DOHH2 (cell line): ENCODE measurements at regions not wholly inside any gene's neighbourhood (a gene's known extent, or its start where the extent isn't known, plus 50 kb on each side); places are given as distances from the start of the nearest gene placed in this dataset.

ENCODE experiments used
- H3F3A ChIP-seq: fragments of 200-600 bp; sonication (generic), shearing (Covaris generic); 2 replicates; pipeline ENCODE4 v1.6.0; 2016; ENCODE audit warnings: antibody characterized with exemption, mild to moderate bottlenecking; ENCODE audit not compliant: control insufficient read depth, insufficient read depth
- H3K27ac ChIP-seq: fragments of 200-600 bp; sonication (generic); 2 replicates; pipeline ENCODE4 v1.5.1; 2014; ENCODE audit warnings: low read depth, mild to moderate bottlenecking, low read length, moderate library complexity
- H3K27me3 ChIP-seq: fragments of 200-600 bp; sonication (generic); 2 replicates; pipeline ENCODE4 v1.6.1; 2014; ENCODE audit warnings: mild to moderate bottlenecking, low read length, mixed read lengths; ENCODE audit not compliant: control insufficient read depth
- H3K36me3 ChIP-seq: fragments of 200-600 bp; sonication (generic); 2 replicates; pipeline ENCODE4 v1.6.1; 2014; ENCODE audit warnings: mild to moderate bottlenecking, low read length, moderate library complexity, mixed read lengths; ENCODE audit not compliant: control insufficient read depth
- H3K4me1 ChIP-seq: fragments of 200-600 bp; sonication (generic); 2 replicates; pipeline ENCODE4 v1.6.1; 2014; ENCODE audit warnings: mild to moderate bottlenecking, low read length, mixed read lengths; ENCODE audit not compliant: control insufficient read depth
- H3K4me2 ChIP-seq: fragments of 200-600 bp; sonication (generic); 2 replicates; pipeline ENCODE4 v1.6.0; 2014; ENCODE audit warnings: mild to moderate bottlenecking, low read length, moderate library complexity
- H3K4me3 ChIP-seq: fragments of 200-600 bp; sonication (generic); 2 replicates; pipeline ENCODE4 v1.5.1; 2014; ENCODE audit warnings: mild to moderate bottlenecking, low read length, mixed read lengths
- H3K79me2 ChIP-seq: fragments of 200-600 bp; sonication (generic); 2 replicates; pipeline ENCODE4 v1.6.1; 2014; ENCODE audit warnings: mild to moderate bottlenecking, low read length, mixed read lengths; ENCODE audit not compliant: control insufficient read depth
- H3K9me2 ChIP-seq: fragments of 200-600 bp; sonication (generic); replicated peaks from 2 replicates; pipeline ENCODE4 v1.6.1; 2014; ENCODE audit warnings: mild to moderate bottlenecking, low read length, mixed read lengths; ENCODE audit not compliant: control insufficient read depth
- H3K9me3 ChIP-seq: fragments of 200-600 bp; sonication (generic); 2 replicates; pipeline ENCODE4 v1.6.1; 2014; ENCODE audit warnings: antibody characterized with exemption, low read length, mixed read lengths; ENCODE audit not compliant: control insufficient read depth, insufficient read depth
- H4K20me1 ChIP-seq: fragments of 200-600 bp; sonication (generic); 2 replicates; pipeline ENCODE4 v1.6.0; 2014; ENCODE audit warnings: low read depth, mild to moderate bottlenecking, antibody characterized with exemption, low read length, moderate library complexity; ENCODE audit not compliant: control insufficient read depth, insufficient read depth
- EZH2phosphoT487 ChIP-seq: fragments of 200-600 bp; sonication (generic); IDR thresholded peaks from 2 replicates; pipeline ENCODE4 v1.6.1; 2017; ENCODE audit warnings: borderline replicate concordance, mild to moderate bottlenecking, antibody characterized with exemption, low read length, moderate library complexity, mixed read lengths
- TF ChIP-seq, protein P1 (sequence below): fragments of 200-600 bp; sonication (generic); IDR thresholded peaks from one replicate; pipeline ENCODE4 v1.5.1; 2014; ENCODE audit warnings: antibody characterized with exemption, mild to moderate bottlenecking, low read depth, low read length; ENCODE audit not compliant: poor library complexity, severe bottlenecking

DNA sequence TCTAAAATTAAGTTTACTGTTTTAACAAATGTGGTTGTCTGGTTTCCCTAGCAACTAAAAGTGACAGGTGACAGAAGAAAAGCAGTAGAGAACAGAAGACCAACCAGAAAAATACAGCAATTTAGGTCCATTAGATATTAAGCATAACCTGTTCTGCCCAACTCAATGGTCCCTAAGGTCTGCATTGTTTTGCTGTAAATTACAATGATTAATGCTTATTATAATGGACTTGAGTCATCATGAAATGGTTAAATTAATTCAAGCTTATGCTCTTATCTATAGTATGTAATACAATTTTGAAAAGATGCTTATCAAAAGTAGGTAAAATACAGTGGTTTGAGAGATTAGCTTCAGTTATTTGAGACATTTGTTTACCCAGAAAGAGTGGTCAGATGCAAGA lies 378.0 kb downstream of the GRB14 start:
- no peaks in the 10 kb centered on the region for H3K9me3 ChIP-seq
- H3K27me3 ChIP-seq: no peaks in the 10 kb centered on the region
- no peaks in the 10 kb centered on the region for H3F3A ChIP-seq
- no peaks in the 10 kb centered on the region for H3K36me3 ChIP-seq
- no peak for TF ChIP-seq EZH2phosphoT487
- TF ChIP-seq, protein P1, sequence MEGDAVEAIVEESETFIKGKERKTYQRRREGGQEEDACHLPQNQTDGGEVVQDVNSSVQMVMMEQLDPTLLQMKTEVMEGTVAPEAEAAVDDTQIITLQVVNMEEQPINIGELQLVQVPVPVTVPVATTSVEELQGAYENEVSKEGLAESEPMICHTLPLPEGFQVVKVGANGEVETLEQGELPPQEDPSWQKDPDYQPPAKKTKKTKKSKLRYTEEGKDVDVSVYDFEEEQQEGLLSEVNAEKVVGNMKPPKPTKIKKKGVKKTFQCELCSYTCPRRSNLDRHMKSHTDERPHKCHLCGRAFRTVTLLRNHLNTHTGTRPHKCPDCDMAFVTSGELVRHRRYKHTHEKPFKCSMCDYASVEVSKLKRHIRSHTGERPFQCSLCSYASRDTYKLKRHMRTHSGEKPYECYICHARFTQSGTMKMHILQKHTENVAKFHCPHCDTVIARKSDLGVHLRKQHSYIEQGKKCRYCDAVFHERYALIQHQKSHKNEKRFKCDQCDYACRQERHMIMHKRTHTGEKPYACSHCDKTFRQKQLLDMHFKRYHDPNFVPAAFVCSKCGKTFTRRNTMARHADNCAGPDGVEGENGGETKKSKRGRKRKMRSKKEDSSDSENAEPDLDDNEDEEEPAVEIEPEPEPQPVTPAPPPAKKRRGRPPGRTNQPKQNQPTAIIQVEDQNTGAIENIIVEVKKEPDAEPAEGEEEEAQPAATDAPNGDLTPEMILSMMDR: no peak
- H3K9me2 ChIP-seq: no peaks in the 10 kb centered on the region
- no peak overlapping the region for H3K4me3 ChIP-seq
- H3K27ac ChIP-seq: no peak overlapping the region
- H3K79me2 ChIP-seq: no peaks in the 10 kb centered on the region
- no peaks in the 10 kb centered on the region for H4K20me1 ChIP-seq
- no peaks in the 10 kb centered on the region for H3K4me1 ChIP-seq
- H3K4me2 ChIP-seq: no peak overlapping the region

DNA sequence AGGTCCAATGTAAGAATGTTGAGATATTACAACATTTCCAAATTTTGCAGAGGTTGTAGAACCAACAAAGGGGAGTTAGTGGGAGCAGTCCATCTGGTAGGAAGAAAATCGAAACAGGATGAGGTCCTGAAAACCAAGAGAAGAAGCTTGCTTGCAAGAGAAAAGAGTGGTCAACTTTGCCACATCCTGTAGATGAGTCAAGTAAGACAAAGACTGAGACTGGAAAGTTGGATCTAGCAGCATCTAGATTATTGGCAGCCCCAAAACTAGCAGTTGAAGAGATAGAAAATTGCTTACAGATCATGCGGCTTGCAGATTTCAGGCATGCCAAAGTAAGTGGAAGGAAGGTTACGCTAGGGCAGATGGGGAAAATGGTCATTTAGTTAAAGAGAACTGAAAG lies 378.9 kb downstream of the GRB14 start:
- Histone ChIP-seq H3K4me3 (no peak overlapping the region), H3K36me3 (no peaks in the 10 kb centered on the region), H3F3A (no peaks in the 10 kb centered on the region), H3K9me2 (no peaks in the 10 kb centered on the region), H3K79me2 (no peaks in the 10 kb centered on the region), H3K27ac (no peak overlapping the region), H3K4me2 (no peak overlapping the region), H4K20me1 (no peaks in the 10 kb centered on the region), H3K27me3 (no peaks in the 10 kb centered on the region), H3K4me1 (no peaks in the 10 kb centered on the region), H3K9me3 (no peaks in the 10 kb centered on the region)
- no peak for TF ChIP-seq EZH2phosphoT487
- TF ChIP-seq, protein P1: no peak

DNA sequence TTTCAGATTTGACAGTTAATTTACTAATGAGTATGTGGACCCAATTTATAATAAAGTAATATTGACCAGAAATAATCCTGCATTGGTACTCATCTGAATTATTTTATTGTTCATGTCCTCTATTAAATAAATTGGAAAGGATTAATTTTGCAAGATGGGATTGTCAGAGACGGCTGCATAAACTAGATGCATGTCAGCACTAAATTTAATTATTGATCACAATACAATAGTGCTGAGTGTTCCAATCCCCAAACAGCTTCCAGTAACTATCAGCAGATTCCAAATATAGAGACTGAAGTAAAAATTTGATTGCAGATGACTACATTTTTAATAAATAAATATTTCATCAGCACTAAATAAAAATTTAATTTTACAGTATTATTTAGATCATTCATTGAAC lies 387.2 kb downstream of the GRB14 start:
- Histone ChIP-seq H3K4me2 (no peak overlapping the region), H3K4me3 (no peak overlapping the region), H3K27me3 (no peaks in the 10 kb centered on the region), H3K36me3 (no peaks in the 10 kb centered on the region), H3F3A (no peaks in the 10 kb centered on the region), H3K27ac (no peak overlapping the region), H3K79me2 (no peaks in the 10 kb centered on the region), H3K4me1 (no peaks in the 10 kb centered on the region), H3K9me2 (no peaks in the 10 kb centered on the region), H3K9me3 (no peaks in the 10 kb centered on the region), H4K20me1 (no peaks in the 10 kb centered on the region)
- TF ChIP-seq, protein P1: no peak
- TF ChIP-seq EZH2phosphoT487: no peak

DNA sequence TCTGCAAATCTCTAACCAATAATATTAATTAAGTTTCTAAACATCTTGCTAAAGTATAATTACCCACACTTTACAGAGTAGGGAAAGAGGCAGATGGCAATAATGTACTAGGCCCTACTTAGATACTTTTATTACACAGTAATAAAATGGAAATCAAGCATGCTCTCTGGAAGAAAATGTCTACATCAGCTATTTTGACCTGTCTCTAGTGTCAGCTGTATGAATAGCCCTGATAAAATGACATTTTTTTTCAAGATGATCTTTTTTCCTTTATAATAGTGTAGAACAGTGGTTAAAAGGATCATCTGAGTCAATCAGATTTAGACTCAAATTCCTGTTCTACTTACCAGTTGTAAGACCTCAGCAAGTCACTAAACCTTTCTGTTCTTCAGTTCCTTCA lies 397.3 kb downstream of the GRB14 start:
- H3K27me3 ChIP-seq: no peaks in the 10 kb centered on the region
- no peak overlapping the region for H3K27ac ChIP-seq
- H3K4me1 ChIP-seq: no peaks in the 10 kb centered on the region
- no peak for TF ChIP-seq EZH2phosphoT487
- TF ChIP-seq, protein P1: no peak
- H3K4me2 ChIP-seq: no peak overlapping the region
- H3K9me2 ChIP-seq: no peaks in the 10 kb centered on the region
- H3K79me2 ChIP-seq: no peaks in the 10 kb centered on the region
- H4K20me1 ChIP-seq: no peaks in the 10 kb centered on the region
- no peaks in the 10 kb centered on the region for H3F3A ChIP-seq
- H3K4me3 ChIP-seq: no peak overlapping the region
- no peaks in the 10 kb centered on the region for H3K36me3 ChIP-seq
- no peaks in the 10 kb centered on the region for H3K9me3 ChIP-seq
